Neural progenitor cell (in vitro differentiated cells): ENCODE measurements at regions not wholly inside any gene's neighbourhood (a gene's known extent, or its start where the extent isn't known, plus 50 kb on each side); places are given as distances from the start of the nearest gene placed in this dataset.

Source experiments
- DNase-seq: peaks from one replicate; pipeline ENCODE4 v3.0.0-alpha.2; 2016; ENCODE audit warnings: low spot score
- H2AFZ ChIP-seq: fragments of 200-600 bp; sonication (generic); replicated peaks from 2 replicates; pipeline ENCODE4 v1.6.1; 2016; ENCODE audit warnings: antibody characterized with exemption
- H3F3A ChIP-seq: fragments of 200-600 bp; sonication (generic); 2 replicates; pipeline ENCODE4 v1.6.1; 2016; ENCODE audit warnings: antibody characterized with exemption, low read depth
- H3K27ac ChIP-seq: fragments of 200-600 bp; sonication (generic); 2 replicates; pipeline ENCODE4 v1.5.1; 2016; ENCODE audit warnings: mild to moderate bottlenecking
- H3K27me3 ChIP-seq: fragments of 200-600 bp; sonication (generic); 2 replicates; pipeline ENCODE4 v1.6.1; 2016; ENCODE audit warnings: mild to moderate bottlenecking, moderate library complexity
- H3K36me3 ChIP-seq: fragments of 200-600 bp; sonication (generic); 2 replicates; pipeline ENCODE4 v1.5.1; 2016
- H3K4me1 ChIP-seq: fragments of 200-600 bp; sonication (generic); 2 replicates; pipeline ENCODE4 v1.6.1; 2016; ENCODE audit warnings: mixed run types
- H3K4me2 ChIP-seq: fragments of 200-600 bp; sonication (generic); 2 replicates; pipeline ENCODE4 v1.6.1; 2016
- H3K4me3 ChIP-seq: fragments of 200-600 bp; sonication (generic); 2 replicates; pipeline ENCODE4 v1.5.1; 2016
- H3K79me2 ChIP-seq: fragments of 200-600 bp; sonication (generic); 2 replicates; pipeline ENCODE4 v1.6.1; 2016; ENCODE audit warnings: low read depth
- H3K9ac ChIP-seq: fragments of 200-600 bp; sonication (generic); 2 replicates; pipeline ENCODE4 v1.6.1; 2016
- H3K9me3 ChIP-seq: fragments of 200-600 bp; sonication (generic); 2 replicates; pipeline ENCODE4 v1.5.1; 2016; ENCODE audit warnings: low read depth
- H4K20me1 ChIP-seq: fragments of 200-600 bp; sonication (generic); 2 replicates; pipeline ENCODE4 v1.6.1; 2016; ENCODE audit warnings: low read depth
- H3K27ac Mint-ChIP-seq: 3 replicates; pipeline ENCODE4 v1.8.0; 2021; ENCODE audit warnings: mixed read lengths
- H3K27me3 Mint-ChIP-seq: 2 replicates; pipeline ENCODE4 v1.8.0; 2022; ENCODE audit warnings: low read depth, mild to moderate bottlenecking, inconsistent platforms, moderate library complexity, mixed read lengths; ENCODE audit not compliant: insufficient read depth
- H3K36me3 Mint-ChIP-seq: 3 replicates; pipeline ENCODE4 v1.8.0; 2021; ENCODE audit warnings: mixed read lengths
- H3K4me1 Mint-ChIP-seq: 3 replicates; pipeline ENCODE4 v1.8.0; 2021; ENCODE audit warnings: mixed read lengths
- H3K4me3 Mint-ChIP-seq: 3 replicates; pipeline ENCODE4 v1.8.0; 2021; ENCODE audit warnings: mild to moderate bottlenecking, moderate library complexity, mixed read lengths
- H3K9me3 Mint-ChIP-seq: 3 replicates; pipeline ENCODE4 v1.8.0; 2020; ENCODE audit warnings: mixed read lengths
- CTCF ChIP-seq: fragments of 200-600 bp; sonication (generic); IDR thresholded peaks from 2 replicates; pipeline ENCODE4 v1.5.1; 2017; ENCODE audit warnings: antibody characterized with exemption, mild to moderate bottlenecking
- EZH2 ChIP-seq: fragments of 200-600 bp; sonication (generic); IDR thresholded peaks from 2 replicates; pipeline ENCODE4 v1.6.1; 2017; ENCODE audit warnings: antibody characterized with exemption, mild to moderate bottlenecking, moderate library complexity
- EZH2phosphoT487 ChIP-seq: fragments of 200-600 bp; sonication (generic); IDR thresholded peaks from 2 replicates; pipeline ENCODE4 v1.6.1; 2017; ENCODE audit warnings: antibody characterized with exemption

GRCh38 chr5:135651156-135651555 lies 72.4 kb upstream of the CXCL14 start:
- Histone ChIP-seq H3K27ac (no peak overlapping the region), H3K9ac (no peak overlapping the region), H3K4me2 (no peak overlapping the region), H2AFZ (no peak overlapping the region), H3K79me2 (no peaks in the 10 kb centered on the region), H4K20me1 (no peaks in the 10 kb centered on the region), H3K27me3 (no peaks in the 10 kb centered on the region), H3K36me3 (no peaks in the 10 kb centered on the region), H3K9me3 (no peaks in the 10 kb centered on the region), H3K4me1 (no peaks in the 10 kb centered on the region), H3F3A (no peaks in the 10 kb centered on the region), H3K4me3 (no peak overlapping the region)
- H3K4me3 Mint-ChIP-seq: no peak overlapping the region
- H3K27me3 Mint-ChIP-seq: peaks cover 7% of the 10 kb centered on the region
- no peak for DNase-seq
- TF ChIP-seq EZH2 (no peak), CTCF (no peak), EZH2phosphoT487 (no peak)
- H3K9me3 Mint-ChIP-seq: no peaks in the 10 kb centered on the region
- H3K4me1 Mint-ChIP-seq: peaks cover 8% of the 10 kb centered on the region
- H3K27ac Mint-ChIP-seq: no peak overlapping the region
- no peaks in the 10 kb centered on the region for H3K36me3 Mint-ChIP-seq

GRCh38 chr5:135650081-135650480 lies 71.3 kb upstream of the CXCL14 start:
- H3K27me3 ChIP-seq: no peaks in the 10 kb centered on the region
- Mint-ChIP-seq H3K4me1 (peaks cover 4% of the 10 kb centered on the region), H3K36me3 (no peaks in the 10 kb centered on the region)

DNA sequence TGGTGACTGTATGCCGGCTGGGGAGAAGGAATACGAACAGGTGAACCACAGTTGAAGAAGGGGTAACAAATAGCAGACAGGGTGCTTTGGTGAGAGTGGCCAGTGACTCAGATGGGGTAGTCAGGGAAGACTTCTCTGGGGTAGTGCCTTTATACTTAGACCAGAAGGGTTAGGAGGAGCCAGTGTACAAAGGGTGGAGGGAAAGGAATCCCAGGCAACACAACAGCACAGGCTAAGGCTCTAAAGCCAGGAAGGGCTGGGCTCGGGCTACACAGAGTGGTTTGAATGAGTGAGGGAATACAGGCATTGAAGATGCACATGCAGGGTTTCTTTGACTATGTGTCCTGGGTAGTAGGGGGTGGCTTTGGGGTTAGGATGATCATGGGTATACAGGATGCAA lies 70.6 kb upstream of the CXCL14 start:
- H3K27me3 Mint-ChIP-seq: peaks cover 3% of the 10 kb centered on the region
- no peak overlapping the region for H3K4me3 ChIP-seq

More at GRCh38 chr5:135650081-135650480, 71.3 kb upstream of the CXCL14 start:
- no peak overlapping the region for H3K9ac ChIP-seq
- no peak for DNase-seq
- TF ChIP-seq CTCF: no peak
- no peak for TF ChIP-seq EZH2
- no peak for TF ChIP-seq EZH2phosphoT487
- H3K4me3 ChIP-seq: no peak overlapping the region
- no peaks in the 10 kb centered on the region for H3K79me2 ChIP-seq
- H3K9me3 ChIP-seq: no peaks in the 10 kb centered on the region
- no peak overlapping the region for H3K4me2 ChIP-seq
- Mint-ChIP-seq H3K27me3 (peaks cover 7% of the 10 kb centered on the region), H3K9me3 (no peaks in the 10 kb centered on the region), H3K27ac (no peak overlapping the region), H3K4me3 (no peak overlapping the region)
- no peaks in the 10 kb centered on the region for H4K20me1 ChIP-seq
- no peaks in the 10 kb centered on the region for H3K36me3 ChIP-seq
- no peaks in the 10 kb centered on the region for H3K4me1 ChIP-seq
- H3F3A ChIP-seq: no peaks in the 10 kb centered on the region
- H2AFZ ChIP-seq: no peak overlapping the region
- no peak overlapping the region for H3K27ac ChIP-seq

GRCh38 chr5:135648116-135648515 lies 69.3 kb upstream of the CXCL14 start:
- no peak overlapping the region for H3K4me2 ChIP-seq
- no peak overlapping the region for H3K4me3 Mint-ChIP-seq

More for the DNA sequence above, 70.6 kb upstream of the CXCL14 start:
- H3K4me2 ChIP-seq: no peak overlapping the region
- no peaks in the 10 kb centered on the region for H3F3A ChIP-seq
- H3K4me3 Mint-ChIP-seq: no peak overlapping the region
- H3K4me1 ChIP-seq: no peaks in the 10 kb centered on the region
- TF ChIP-seq EZH2 (no peak), EZH2phosphoT487 (no peak)
- H3K9me3 ChIP-seq: no peaks in the 10 kb centered on the region
- DNase-seq: no peak
- no peaks in the 10 kb centered on the region for H3K36me3 Mint-ChIP-seq
- H3K36me3 ChIP-seq: no peaks in the 10 kb centered on the region
- no peak overlapping the region for H3K9ac ChIP-seq
- no peak overlapping the region for H3K27ac ChIP-seq
- peaks cover under 1% of the 10 kb centered on the region for H3K4me1 Mint-ChIP-seq
- no peaks in the 10 kb centered on the region for H3K9me3 Mint-ChIP-seq
- no peaks in the 10 kb centered on the region for H3K79me2 ChIP-seq
- H2AFZ ChIP-seq: no peak overlapping the region
- no peaks in the 10 kb centered on the region for H4K20me1 ChIP-seq
- no peak overlapping the region for H3K27ac Mint-ChIP-seq
- no peaks in the 10 kb centered on the region for H3K27me3 ChIP-seq

More at GRCh38 chr5:135648116-135648515, 69.3 kb upstream of the CXCL14 start:
- H3K27me3 ChIP-seq: no peaks in the 10 kb centered on the region
- H3K27ac ChIP-seq: no peak overlapping the region
- no peaks in the 10 kb centered on the region for H3K9me3 ChIP-seq
- H4K20me1 ChIP-seq: no peaks in the 10 kb centered on the region
- H3F3A ChIP-seq: no peaks in the 10 kb centered on the region
- Mint-ChIP-seq H3K36me3 (no peaks in the 10 kb centered on the region), H3K27me3 (no peaks in the 10 kb centered on the region), H3K4me1 (peaks cover 10% of the 10 kb centered on the region), H3K27ac (no peak overlapping the region), H3K9me3 (no peaks in the 10 kb centered on the region)
- no peak overlapping the region for H3K9ac ChIP-seq
- no peak overlapping the region for H2AFZ ChIP-seq
- no peaks in the 10 kb centered on the region for H3K4me1 ChIP-seq
- TF ChIP-seq EZH2 (no peak), EZH2phosphoT487 (no peak), CTCF (no peak)
- H3K4me3 ChIP-seq: no peak overlapping the region
- no peak for DNase-seq
- H3K79me2 ChIP-seq: no peaks in the 10 kb centered on the region
- no peaks in the 10 kb centered on the region for H3K36me3 ChIP-seq
